ENCODE measurements at regions not wholly inside any gene's neighbourhood (a gene's known extent, or its start where the extent isn't known, plus 50 kb on each side); places are given as distances from the start of the nearest gene placed in this dataset.

DNA sequence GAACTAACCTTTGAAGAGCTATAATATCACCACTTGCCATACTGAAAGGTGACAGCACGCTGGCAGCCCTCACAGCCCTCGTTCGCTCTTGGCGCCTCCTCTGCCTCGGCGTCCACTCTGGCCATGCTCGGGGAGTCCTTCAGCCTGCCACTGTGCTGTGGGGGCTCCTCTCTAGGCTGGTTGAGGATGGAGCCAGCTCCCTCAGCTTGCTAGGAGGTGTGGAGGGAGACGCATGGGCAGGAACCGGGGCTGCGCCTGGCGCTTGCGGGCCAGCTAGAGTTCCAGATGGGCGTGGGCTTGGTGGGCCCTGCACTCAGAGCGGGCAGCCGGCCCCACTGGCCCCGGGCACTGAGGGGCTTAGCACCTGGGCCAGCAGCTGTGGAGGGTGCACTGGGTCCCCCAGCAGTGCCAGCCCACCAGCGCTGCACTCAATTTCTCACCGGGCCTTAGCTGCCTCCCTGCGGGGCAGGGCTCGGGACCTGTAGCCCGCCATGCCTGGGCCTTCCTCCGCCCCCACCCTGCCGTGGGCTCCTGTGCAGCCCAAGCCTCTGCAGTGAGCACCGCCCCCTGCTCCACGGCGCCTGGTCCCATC, 329.7 kb downstream of the LMBRD1 start:
- no peak overlapping the region for H3K56ac ChIP-seq (replicated peaks; ENCODE audit: insufficient read length, low read depth, low read length)
- ChIA-PET CTCF (ENCODE audit: partially characterized antibody) (interaction anchor here (0.9 to 1.4 kb wide), 2 partner anchors 16 to 38 kb away, joined by 3 read pairs; no protein-coding TSS in a partner anchor), POLR2A (ENCODE audit: partially characterized antibody) (no interaction called here)
- H4K91ac ChIP-seq (replicated peaks; ENCODE audit: insufficient read length, low read length): no peak overlapping the region
- DNase-seq (ENCODE audit: low read depth in 1 of 2, low spot score in 2 of 2): no peak
- H3K14ac ChIP-seq (ENCODE audit: insufficient read length): no peak overlapping the region
- H3K23ac ChIP-seq (ENCODE audit: insufficient read length): no peak overlapping the region
- TF ChIP-seq RBBP5 (IDR thresholded peaks at IDR 0.05; ENCODE audit: borderline replicate concordance, low read depth, low read length): no peak
- no peak for TF ChIP-seq PHF8 (conservative IDR thresholded peaks at IDR 0.05; ENCODE audit: low read depth, low read length)
- TF ChIP-seq ZNF274 (IDR thresholded peaks at IDR 0.05; ENCODE audit: borderline replicate concordance, extremely low read depth, low read length): no peak
- no peak for TF ChIP-seq JUN (IDR thresholded peaks at IDR 0.05; ENCODE audit: low read depth, low read length)
- TF ChIP-seq HDAC2 (IDR thresholded peaks at IDR 0.05; ENCODE audit: borderline replicate concordance in 1 of 2, low read depth in 2 of 2, low read length in 2 of 2): no peak
- TF ChIP-seq CTBP2 (IDR thresholded peaks at IDR 0.05; ENCODE audit: borderline replicate concordance, insufficient read depth, insufficient read length, low read length): no peak
- no peak for TF ChIP-seq CHD1 (IDR thresholded peaks at IDR 0.05; ENCODE audit: low read depth, low read length)
- no peak for TF ChIP-seq TEAD4 (IDR thresholded peaks at IDR 0.05; ENCODE audit: low read depth, low read length)
- TF ChIP-seq RNF2 (IDR thresholded peaks at IDR 0.05; ENCODE audit: borderline replicate concordance, low read depth, low read length, missing control alignments, poor library complexity, severe bottlenecking): no peak
- no peak for TF ChIP-seq POLR2AphosphoS5 (IDR thresholded peaks at IDR 0.05; ENCODE audit: low read depth, low read length)
- no peak overlapping the region for H2BK5ac ChIP-seq (ENCODE audit: low read depth, low read length)
- no peak overlapping the region for H3K4me3 ChIP-seq (ENCODE audit: extremely low read depth in 1 of 4, insufficient read depth in 2 of 4, low read depth in 3 of 4, low read length in 4 of 4)
- no peaks in the 10 kb centered on the region for H3K79me2 ChIP-seq (ENCODE audit: control insufficient read depth in 1 of 2, insufficient read depth in 2 of 2, low read length in 2 of 2)
- H3K9me3 ChIP-seq (ENCODE audit: insufficient read depth in 2 of 2, low read depth in 1 of 2, low read length in 1 of 2): peaks cover 0 to 4% of the 10 kb centered on the region in 2 experiments; a peak in 1 of 4 replicates
- WGBS, 2 experiments (ENCODE audit: extremely low coverage in 1 of 2, insufficient coverage in 1 of 2, insufficient read length in 1 of 2, insufficient replicate concordance in 2 of 2, low coverage in 1 of 2, low lambda C conversion rate in 2 of 2, missing lambda C conversion rate in 1 of 2): 91% methylated on average over 16 of the region's 26 CpGs; no CpG with 5 or more reads in 1 of the 2 experiments
- no peak overlapping the region for H3K27ac ChIP-seq (ENCODE audit: low read depth, low read length)
- no peak overlapping the region for H2AFZ ChIP-seq (ENCODE audit: low read length)
- no peak overlapping the region for H2BK15ac ChIP-seq (ENCODE audit: low read length)
- no peak overlapping the region for H3K9ac ChIP-seq (replicated peaks in 1 of 4; ENCODE audit: extremely low read depth in 1 of 4, low read depth in 3 of 4, low read length in 3 of 4)
- no peak overlapping the region for H3K4ac ChIP-seq (replicated peaks; ENCODE audit: insufficient read length, low read depth, low read length)
- no peak overlapping the region for H4K8ac ChIP-seq (ENCODE audit: extremely low read depth, insufficient read depth, low read length)
- H2BK12ac ChIP-seq (ENCODE audit: low read depth, low read length): no peak overlapping the region
- H3K23me2 ChIP-seq (ENCODE audit: low read depth, low read length): no peaks in the 10 kb centered on the region; the same call in 1 of the 2 replicates
- H4K20me1 ChIP-seq (replicated peaks in 1 of 2; ENCODE audit: control insufficient read depth in 1 of 2, insufficient read depth in 2 of 2, low read length in 2 of 2): no peaks in the 10 kb centered on the region
- no peaks in the 10 kb centered on the region for H3K27me3 ChIP-seq (replicated peaks in 1 of 4; ENCODE audit: control insufficient read depth in 3 of 4, extremely low read depth in 1 of 4, insufficient read depth in 3 of 4, low read length in 3 of 4)
- no peaks in the 10 kb centered on the region for H3K4me1 ChIP-seq (replicated peaks in 1 of 4; ENCODE audit: control insufficient read depth in 3 of 4, insufficient read depth in 4 of 4, low read length in 3 of 4)
- H2BK20ac ChIP-seq (ENCODE audit: low read length): no peak overlapping the region
- H3K4me2 ChIP-seq (ENCODE audit: insufficient read depth in 1 of 2, low read depth in 2 of 2, low read length in 2 of 2): no peak overlapping the region
- H3K18ac ChIP-seq (ENCODE audit: extremely low read depth, low read length): no peak overlapping the region
- H2AK5ac ChIP-seq (ENCODE audit: low read depth, low read length): no peak overlapping the region
- H2BK120ac ChIP-seq (replicated peaks; ENCODE audit: low read depth, low read length): no peak overlapping the region
- no peaks in the 10 kb centered on the region for H3K36me3 ChIP-seq (ENCODE audit: control insufficient read depth in 2 of 4, insufficient read depth in 4 of 4, low read length in 3 of 4)
- no peak overlapping the region for H4K5ac ChIP-seq (ENCODE audit: insufficient read length, low read depth, low read length)
- FAIRE-seq: no peak
- H3K79me1 ChIP-seq (ENCODE audit: low read depth, low read length): no peaks in the 10 kb centered on the region
